ENCODE measurements at regions not wholly inside any gene's neighbourhood (a gene's known extent, or its start where the extent isn't known, plus 50 kb on each side); places are given as distances from the start of the nearest gene placed in this dataset.

GRCh38 chrX:69236641-69237040, 71.4 kb upstream of the PJA1 start:
- H3K79me2 ChIP-seq (ENCODE audit: insufficient read depth, low read depth): no peaks in the 10 kb centered on the region

GRCh38 chrX:69234624-69235023, 69.4 kb upstream of the PJA1 start:
- Histone ChIP-seq H2AFZ (ENCODE audit: low read depth) (no peak overlapping the region), H3K4me1 (ENCODE audit: low read depth, poor library complexity, severe bottlenecking) (no peaks in the 10 kb centered on the region), H4K20me1 (ENCODE audit: insufficient read depth) (no peaks in the 10 kb centered on the region), H3K36me3 (ENCODE audit: insufficient read depth) (no peaks in the 10 kb centered on the region), H3K9ac (no peak overlapping the region), H3K27me3 (ENCODE audit: insufficient read depth, low read depth) (no peaks in the 10 kb centered on the region), H3K79me2 (ENCODE audit: insufficient read depth, low read depth) (no peaks in the 10 kb centered on the region), H3K27ac (no peak overlapping the region), H3K4me3 (IDR thresholded peaks at IDR 0.05; ENCODE audit: insufficient read depth, low read depth, low read length) (no peak overlapping the region), H3K4me2 (no peak overlapping the region)
- no peak for TF ChIP-seq CTCF (conservative IDR thresholded peaks at IDR 0.05; ENCODE audit: low read depth, low read length)

More at GRCh38 chrX:69236641-69237040, 71.4 kb upstream of the PJA1 start:
- no peak overlapping the region for H3K4me2 ChIP-seq
- H3K27ac ChIP-seq: no peak overlapping the region
- no peak overlapping the region for H3K9ac ChIP-seq
- H3K27me3 ChIP-seq (ENCODE audit: insufficient read depth, low read depth): no peaks in the 10 kb centered on the region
- TF ChIP-seq CTCF (conservative IDR thresholded peaks at IDR 0.05; ENCODE audit: low read depth, low read length): no peak
- no peaks in the 10 kb centered on the region for H4K20me1 ChIP-seq (ENCODE audit: insufficient read depth)
- no peak overlapping the region for H3K4me3 ChIP-seq (IDR thresholded peaks at IDR 0.05; ENCODE audit: insufficient read depth, low read depth, low read length)
- no peak overlapping the region for H2AFZ ChIP-seq (ENCODE audit: low read depth)
- H3K36me3 ChIP-seq (ENCODE audit: insufficient read depth): no peaks in the 10 kb centered on the region
- no peaks in the 10 kb centered on the region for H3K4me1 ChIP-seq (ENCODE audit: low read depth, poor library complexity, severe bottlenecking)

- H3K27ac ChIP-seq: no peak overlapping the region
- H3K4me1 ChIP-seq (ENCODE audit: low read depth, poor library complexity, severe bottlenecking): no peaks in the 10 kb centered on the region
- no peaks in the 10 kb centered on the region for H3K27me3 ChIP-seq (ENCODE audit: insufficient read depth, low read depth)
- TF ChIP-seq CTCF (conservative IDR thresholded peaks at IDR 0.05; ENCODE audit: low read depth, low read length): no peak
- H3K4me3 ChIP-seq (IDR thresholded peaks at IDR 0.05; ENCODE audit: insufficient read depth, low read depth, low read length): no peak overlapping the region
- no peak overlapping the region for H2AFZ ChIP-seq (ENCODE audit: low read depth)
- H3K9ac ChIP-seq: no peak overlapping the region
- no peaks in the 10 kb centered on the region for H3K79me2 ChIP-seq (ENCODE audit: insufficient read depth, low read depth)
- H4K20me1 ChIP-seq (ENCODE audit: insufficient read depth): no peaks in the 10 kb centered on the region
- H3K36me3 ChIP-seq (ENCODE audit: insufficient read depth): no peaks in the 10 kb centered on the region
- no peak overlapping the region for H3K4me2 ChIP-seq
Measured at GRCh38 chrX:69232945-69233344, 67.7 kb upstream of the PJA1 start.

- Histone ChIP-seq H2AFZ (ENCODE audit: low read depth) (no peak overlapping the region), H3K27me3 (ENCODE audit: insufficient read depth, low read depth) (no peaks in the 10 kb centered on the region), H3K27ac (no peak overlapping the region), H3K4me2 (no peak overlapping the region), H4K20me1 (ENCODE audit: insufficient read depth) (no peaks in the 10 kb centered on the region), H3K79me2 (ENCODE audit: insufficient read depth, low read depth) (no peaks in the 10 kb centered on the region), H3K9ac (no peak overlapping the region), H3K4me1 (ENCODE audit: low read depth, poor library complexity, severe bottlenecking) (no peaks in the 10 kb centered on the region), H3K36me3 (ENCODE audit: insufficient read depth) (no peaks in the 10 kb centered on the region), H3K4me3 (IDR thresholded peaks at IDR 0.05; ENCODE audit: insufficient read depth, low read depth, low read length) (no peak overlapping the region)
- TF ChIP-seq CTCF (conservative IDR thresholded peaks at IDR 0.05; ENCODE audit: low read depth, low read length): no peak
Measured at GRCh38 chrX:69231903-69232302, 66.7 kb upstream of the PJA1 start.
